ENCODE measurements at regions not wholly inside any gene's neighbourhood (a gene's known extent, or its start where the extent isn't known, plus 50 kb on each side); places are given as distances from the start of the nearest gene placed in this dataset.

GRCh38 chr16:85269165-85269564 lies 156.9 kb upstream of the CIBAR2 start:
- TF ChIP-seq POLR2A (IDR thresholded peaks at IDR 0.05) (no peak), CTCF (IDR thresholded peaks at IDR 0.05) (no peak), EP300 (IDR thresholded peaks at IDR 0.05) (no peak)
